ENCODE measurements at regions not wholly inside any gene's neighbourhood (a gene's known extent, or its start where the extent isn't known, plus 50 kb on each side); places are given as distances from the start of the nearest gene placed in this dataset.
"Not testable (repeated sequence)": the region's sequence is repeated elsewhere in the genome, so short reads cannot be mapped to it uniquely, and the experiment has no call there.

DNA sequence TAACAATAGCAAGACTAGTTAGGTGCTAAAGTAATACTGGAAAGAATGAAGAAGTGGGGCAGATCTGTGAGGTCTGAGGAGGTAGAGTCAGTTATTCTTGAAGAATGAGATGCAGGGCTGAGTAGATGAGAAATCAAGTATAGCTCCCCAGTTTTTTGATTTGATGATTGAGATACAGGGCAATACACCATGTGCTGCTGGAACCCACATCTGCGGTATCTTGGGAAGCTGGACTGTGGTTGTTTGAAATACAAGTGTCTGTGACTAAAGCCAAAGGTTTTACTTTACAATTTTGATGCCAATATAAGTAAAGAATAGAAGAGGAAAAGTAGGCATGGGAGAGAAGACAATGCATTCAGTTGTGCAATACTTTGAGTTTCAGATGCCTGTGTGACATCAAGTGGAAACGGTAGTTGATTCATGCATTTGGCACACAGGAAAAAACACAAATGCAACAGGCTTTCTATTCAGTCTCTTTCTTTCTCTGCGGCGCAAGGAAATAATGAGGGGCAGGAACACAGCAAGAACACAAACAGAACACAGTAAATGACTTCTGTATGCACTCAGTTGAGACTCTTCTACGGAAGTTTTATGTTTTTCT is 190.2 kb upstream of the SLC38A2 start:
- Histone ChIP-seq H3K4me3 (ENCODE audit: low read depth, low read length) (no peak overlapping the region), H3K27ac (peak overlapping the region; percentile 77), H3K27me3 (replicated peaks) (no peaks in the 10 kb centered on the region), H3K36me3 (replicated peaks) (no peaks in the 10 kb centered on the region)
- TF ChIP-seq, protein P1, sequence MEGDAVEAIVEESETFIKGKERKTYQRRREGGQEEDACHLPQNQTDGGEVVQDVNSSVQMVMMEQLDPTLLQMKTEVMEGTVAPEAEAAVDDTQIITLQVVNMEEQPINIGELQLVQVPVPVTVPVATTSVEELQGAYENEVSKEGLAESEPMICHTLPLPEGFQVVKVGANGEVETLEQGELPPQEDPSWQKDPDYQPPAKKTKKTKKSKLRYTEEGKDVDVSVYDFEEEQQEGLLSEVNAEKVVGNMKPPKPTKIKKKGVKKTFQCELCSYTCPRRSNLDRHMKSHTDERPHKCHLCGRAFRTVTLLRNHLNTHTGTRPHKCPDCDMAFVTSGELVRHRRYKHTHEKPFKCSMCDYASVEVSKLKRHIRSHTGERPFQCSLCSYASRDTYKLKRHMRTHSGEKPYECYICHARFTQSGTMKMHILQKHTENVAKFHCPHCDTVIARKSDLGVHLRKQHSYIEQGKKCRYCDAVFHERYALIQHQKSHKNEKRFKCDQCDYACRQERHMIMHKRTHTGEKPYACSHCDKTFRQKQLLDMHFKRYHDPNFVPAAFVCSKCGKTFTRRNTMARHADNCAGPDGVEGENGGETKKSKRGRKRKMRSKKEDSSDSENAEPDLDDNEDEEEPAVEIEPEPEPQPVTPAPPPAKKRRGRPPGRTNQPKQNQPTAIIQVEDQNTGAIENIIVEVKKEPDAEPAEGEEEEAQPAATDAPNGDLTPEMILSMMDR (IDR thresholded peaks at IDR 0.05; ENCODE audit: low read depth, low read length, missing control alignments) = no peak
- in situ Hi-C loops (cut with HindIII; ENCODE audit: low pct_ligation_motif_present, low sequenced_read_pairs) = no loop called here
- peak; percentile 83 for DNase-seq

- peak overlapping the region; percentile 77 for H3K27ac ChIP-seq
- H3K36me3 ChIP-seq (replicated peaks); H3K4me3 ChIP-seq (ENCODE audit: low read depth, low read length); DNase-seq; in situ Hi-C loops (cut with HindIII; ENCODE audit: low pct_ligation_motif_present, low sequenced_read_pairs); H3K27me3 ChIP-seq (replicated peaks): not testable (repeated sequence)
These were observed 189.4 kb upstream of the SLC38A2 start for GRCh38 chr12:46561769-46562624.

DNA sequence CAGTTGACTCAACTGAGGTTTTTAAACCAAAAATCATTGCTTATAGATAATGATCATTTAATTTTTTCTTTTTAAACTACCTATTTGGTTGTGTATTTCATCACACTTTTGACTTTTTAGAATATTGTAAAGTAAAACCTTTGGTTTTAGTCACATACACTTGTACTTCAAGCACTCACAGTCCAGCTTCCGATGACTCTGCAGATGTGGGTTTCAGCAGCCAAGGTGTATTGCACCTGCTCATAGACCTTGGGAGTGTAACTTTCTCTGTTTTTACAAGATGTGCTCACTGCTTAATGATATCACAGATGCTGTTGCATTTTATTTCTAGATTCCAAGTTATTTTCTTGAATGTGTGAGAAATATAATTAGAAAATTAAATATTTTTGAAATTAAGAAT is 188.3 kb upstream of the SLC38A2 start:
- H3K4me3 ChIP-seq (ENCODE audit: low read depth, low read length) = no peak overlapping the region
- H3K27ac ChIP-seq = no peak overlapping the region
- no peaks in the 10 kb centered on the region for H3K27me3 ChIP-seq (replicated peaks)
- TF ChIP-seq, protein P1 (IDR thresholded peaks at IDR 0.05; ENCODE audit: low read depth, low read length, missing control alignments) = no peak
- in situ Hi-C loops (cut with HindIII; ENCODE audit: low pct_ligation_motif_present, low sequenced_read_pairs) = no loop called here
- no peaks in the 10 kb centered on the region for H3K36me3 ChIP-seq (replicated peaks)
- no peak for DNase-seq

DNA sequence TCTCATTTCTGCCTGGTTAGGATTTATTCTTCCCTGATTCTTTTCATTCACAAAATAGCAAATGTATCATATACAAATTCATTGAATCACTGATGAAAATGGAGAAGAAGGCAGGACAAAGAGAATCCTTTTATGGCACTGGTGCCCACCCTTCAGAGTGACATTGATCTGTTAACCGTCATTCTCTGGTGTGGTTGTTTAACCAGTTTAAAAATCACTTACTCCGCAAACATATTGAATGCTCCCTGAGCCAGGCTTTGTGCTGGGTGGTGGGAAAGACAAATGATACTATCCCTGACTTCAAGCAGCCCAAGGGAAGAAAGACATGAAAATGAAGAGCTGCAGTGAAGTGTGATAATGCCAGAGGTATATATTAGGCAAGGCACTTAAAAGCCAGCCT is 187.5 kb upstream of the SLC38A2 start:
- Histone ChIP-seq H3K27me3 (replicated peaks) (no peaks in the 10 kb centered on the region), H3K27ac (no peak overlapping the region), H3K36me3 (replicated peaks) (no peaks in the 10 kb centered on the region), H3K4me3 (ENCODE audit: low read depth, low read length) (no peak overlapping the region)
- TF ChIP-seq, protein P1 (IDR thresholded peaks at IDR 0.05; ENCODE audit: low read depth, low read length, missing control alignments) = no peak
- in situ Hi-C loops (cut with HindIII; ENCODE audit: low pct_ligation_motif_present, low sequenced_read_pairs) = no loop called here
- no peak for DNase-seq

DNA sequence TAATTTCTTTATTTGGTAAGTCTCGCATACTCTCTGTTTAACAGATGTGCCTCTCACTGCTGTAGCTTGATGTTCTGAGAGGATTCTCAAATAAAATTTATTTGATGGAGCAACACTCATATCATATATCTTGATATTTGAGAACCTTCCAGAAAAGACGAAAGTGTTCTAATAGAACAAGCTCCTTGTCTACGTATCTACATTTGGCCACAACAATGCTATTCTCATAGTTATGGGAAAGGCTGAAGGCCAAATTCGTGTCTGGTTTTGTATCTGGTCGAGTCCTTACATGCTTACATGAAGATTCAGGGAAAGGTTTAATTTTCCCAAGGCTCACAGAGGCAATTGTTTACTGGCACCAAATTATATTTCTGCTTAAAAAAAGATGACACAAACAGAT is 186.7 kb upstream of the SLC38A2 start:
- in situ Hi-C loops (cut with HindIII; ENCODE audit: low pct_ligation_motif_present, low sequenced_read_pairs) = no loop called here
- no peak for DNase-seq
- TF ChIP-seq, protein P1 (IDR thresholded peaks at IDR 0.05; ENCODE audit: low read depth, low read length, missing control alignments) = no peak
- H3K4me3 ChIP-seq (ENCODE audit: low read depth, low read length) = no peak overlapping the region
- H3K27ac ChIP-seq = no peak overlapping the region
- no peaks in the 10 kb centered on the region for H3K27me3 ChIP-seq (replicated peaks)
- no peaks in the 10 kb centered on the region for H3K36me3 ChIP-seq (replicated peaks)

GRCh38 chr12:46558677-46559076 is 186.1 kb upstream of the SLC38A2 start:
- Histone ChIP-seq H3K27ac (no peak overlapping the region), H3K36me3 (replicated peaks) (no peaks in the 10 kb centered on the region), H3K4me3 (ENCODE audit: low read depth, low read length) (no peak overlapping the region), H3K27me3 (replicated peaks) (no peaks in the 10 kb centered on the region)
- DNase-seq = no peak
- TF ChIP-seq, protein P1 (IDR thresholded peaks at IDR 0.05; ENCODE audit: low read depth, low read length, missing control alignments) = no peak
- in situ Hi-C loops (cut with HindIII; ENCODE audit: low pct_ligation_motif_present, low sequenced_read_pairs) = no loop called here

All from brain microvascular endothelial cell (primary cell).